GM23248 (cell line): ENCODE measurements at regions not wholly inside any gene's neighbourhood (a gene's known extent, or its start where the extent isn't known, plus 50 kb on each side); places are given as distances from the start of the nearest gene placed in this dataset.

Source experiments
- EZH2 ChIP-seq: fragments of 200-600 bp; sonication (generic); IDR thresholded peaks from 2 replicates; pipeline ENCODE4 v1.6.1; 2018; ENCODE audit warnings: antibody characterized with exemption, mild to moderate bottlenecking; ENCODE audit not compliant: insufficient read depth, poor library complexity, severe bottlenecking
- EZH2phosphoT487 ChIP-seq: fragments of 200-600 bp; sonication (generic); IDR thresholded peaks from 2 replicates; pipeline ENCODE4 v1.6.1; 2018; ENCODE audit warnings: antibody characterized with exemption, moderate library complexity, mild to moderate bottlenecking, low read depth; ENCODE audit not compliant: insufficient read depth

- no peak for TF ChIP-seq EZH2
- no peak for TF ChIP-seq EZH2phosphoT487
Observed at GRCh38 chr3:103796068-103796467, 1361.3 kb downstream of the ZPLD1 start.
